ENCODE measurements at regions not wholly inside any gene's neighbourhood (a gene's known extent, or its start where the extent isn't known, plus 50 kb on each side); places are given as distances from the start of the nearest gene placed in this dataset.
"Not testable (repeated sequence)": the region's sequence is repeated elsewhere in the genome, so short reads cannot be mapped to it uniquely, and the experiment has no call there.

GRCh38 chr5:18465833-18466681 is 831.8 kb downstream of the TAF11L14 start:
- peak; percentile 16 for DNase-seq (ENCODE audit: low spot score)

- no peak for DNase-seq (ENCODE audit: low spot score)
Measured at GRCh38 chr5:18466731-18467130, 832.5 kb downstream of the TAF11L14 start.

GRCh38 chr5:18471791-18472190 is 837.5 kb downstream of the TAF11L14 start:
- not testable (repeated sequence) for DNase-seq (ENCODE audit: low spot score)

GRCh38 chr5:18483451-18483850 is 849.2 kb downstream of the TAF11L14 start:
- DNase-seq (ENCODE audit: low spot score), result no peak

- no peak for DNase-seq (ENCODE audit: low spot score)
Measured at GRCh38 chr5:18487928-18488480, 853.7 kb downstream of the TAF11L14 start.

GRCh38 chr5:18489703-18490102 is 855.4 kb downstream of the TAF11L14 start:
- DNase-seq (ENCODE audit: low spot score), result no peak

- DNase-seq (ENCODE audit: low spot score), result no peak
Measured at GRCh38 chr5:18491349-18491748, 857.1 kb downstream of the TAF11L14 start.

GRCh38 chr5:18495157-18495556 is 860.9 kb downstream of the TAF11L14 start:
- no peak for DNase-seq (ENCODE audit: low spot score)

GRCh38 chr5:18496041-18496440 is 861.8 kb downstream of the TAF11L14 start:
- DNase-seq (ENCODE audit: low spot score), result no peak

- DNase-seq (ENCODE audit: low spot score), result no peak
Measured at GRCh38 chr5:18497089-18497488, 862.8 kb downstream of the TAF11L14 start.

- no peak for DNase-seq (ENCODE audit: low spot score)
Measured at GRCh38 chr5:18503797-18504328, 869.6 kb downstream of the TAF11L14 start.

- DNase-seq (ENCODE audit: low spot score), result no peak
Measured at GRCh38 chr5:18507114-18507513, 872.9 kb downstream of the TAF11L14 start.

GRCh38 chr5:18517641-18518380 is 883.6 kb downstream of the TAF11L14 start:
- no peak for DNase-seq (ENCODE audit: low spot score)

- no peak for DNase-seq (ENCODE audit: low spot score)
Measured at GRCh38 chr5:18523380-18523779, 889.1 kb downstream of the TAF11L14 start.

- DNase-seq (ENCODE audit: low spot score), result no peak
Measured at GRCh38 chr5:18526792-18527405, 892.6 kb downstream of the TAF11L14 start.

- no peak for DNase-seq (ENCODE audit: low spot score)
Measured at GRCh38 chr5:18533137-18533536, 898.9 kb downstream of the TAF11L14 start.

- no peak for DNase-seq (ENCODE audit: low spot score)
Measured at GRCh38 chr5:18534119-18534518, 899.9 kb downstream of the TAF11L14 start.

GRCh38 chr5:18535753-18536152 is 901.5 kb downstream of the TAF11L14 start:
- not testable (repeated sequence) for DNase-seq (ENCODE audit: low spot score)

- DNase-seq (ENCODE audit: low spot score), result no peak
Measured at GRCh38 chr5:18544421-18544820, 910.2 kb downstream of the TAF11L14 start.

- DNase-seq (ENCODE audit: low spot score), result no peak
Measured at GRCh38 chr5:18546591-18546990, 912.3 kb downstream of the TAF11L14 start.

GRCh38 chr5:18551716-18552115 is 917.5 kb downstream of the TAF11L14 start:
- DNase-seq (ENCODE audit: low spot score), result no peak

GRCh38 chr5:18553269-18553668 is 919.0 kb downstream of the TAF11L14 start:
- DNase-seq (ENCODE audit: low spot score), result no peak
